H9 (cell line): ENCODE measurements at regions not wholly inside any gene's neighbourhood (a gene's known extent, or its start where the extent isn't known, plus 50 kb on each side); places are given as distances from the start of the nearest gene placed in this dataset.

Experiments
- DNase-seq: peaks from one replicate; pipeline ENCODE4 v3.0.0-alpha.2; 2017
- H2AFZ ChIP-seq: one replicate; pipeline ENCODE4 v1.6.1; 2013; ENCODE audit warnings: mild to moderate bottlenecking, low read length, control low read depth, moderate library complexity
- H2AK5ac ChIP-seq: 2 replicates; pipeline ENCODE4 v1.6.1; 2013; ENCODE audit warnings: low read length, control low read depth, mixed read lengths; ENCODE audit not compliant: insufficient read length
- H2BK120ac ChIP-seq: one replicate; pipeline ENCODE4 v1.6.1; 2013; ENCODE audit warnings: low read depth, mild to moderate bottlenecking, low read length, control low read depth, inconsistent platforms; ENCODE audit not compliant: poor library complexity, severe bottlenecking
- H2BK12ac ChIP-seq: 2 replicates; pipeline ENCODE4 v1.6.1; 2013; ENCODE audit warnings: low read length, control low read depth, mixed read lengths, low read depth; ENCODE audit not compliant: insufficient read length
- H2BK15ac ChIP-seq: 2 replicates; pipeline ENCODE4 v1.6.1; 2013; ENCODE audit warnings: low read depth, low read length, control low read depth
- H2BK20ac ChIP-seq: one replicate; pipeline ENCODE4 v1.6.1; 2013; ENCODE audit warnings: low read depth, mild to moderate bottlenecking, low read length, control low read depth, inconsistent platforms; ENCODE audit not compliant: poor library complexity, severe bottlenecking
- H2BK5ac ChIP-seq: 2 replicates; pipeline ENCODE4 v1.6.1; 2013; ENCODE audit warnings: low read length, control low read depth, mixed read lengths; ENCODE audit not compliant: insufficient read length
- H3K14ac ChIP-seq: 2 replicates; pipeline ENCODE4 v1.6.1; 2013; ENCODE audit warnings: low read length, control low read depth; ENCODE audit not compliant: insufficient read depth
- H3K18ac ChIP-seq: 2 replicates; pipeline ENCODE4 v1.6.1; 2013; ENCODE audit warnings: low read depth, mild to moderate bottlenecking, mixed read lengths, low read length, control low read depth; ENCODE audit not compliant: insufficient read length
- H3K23ac ChIP-seq: 2 replicates; pipeline ENCODE4 v1.6.1; 2013; ENCODE audit warnings: low read length, control low read depth, mixed read lengths, low read depth; ENCODE audit not compliant: insufficient read length
- H3K23me2 ChIP-seq: 2 replicates; pipeline ENCODE4 v1.6.1; 2013; ENCODE audit warnings: low read depth, mild to moderate bottlenecking, mixed read lengths, low read length, control low read depth; ENCODE audit not compliant: insufficient read length, poor library complexity, severe bottlenecking
- H3K27ac ChIP-seq: 2 replicates; pipeline ENCODE4 v1.5.1; 2013; ENCODE audit warnings: low read length, control low read depth, mixed read lengths, low read depth; ENCODE audit not compliant: insufficient read length
- H3K27me3 ChIP-seq: 2 replicates; pipeline ENCODE4 v1.6.1; 2013; ENCODE audit warnings: low read length, control low read depth, inconsistent platforms; ENCODE audit not compliant: insufficient read depth
- H3K4ac ChIP-seq: 2 replicates; pipeline ENCODE4 v1.6.1; 2013; ENCODE audit warnings: low read depth, mild to moderate bottlenecking, control low read depth, inconsistent platforms, low read length, moderate library complexity
- H3K4me1 ChIP-seq: 2 replicates; pipeline ENCODE4 v1.6.1; 2013; ENCODE audit warnings: low read length, control low read depth, inconsistent platforms; ENCODE audit not compliant: insufficient read depth
- H3K4me2 ChIP-seq: 2 replicates; pipeline ENCODE4 v1.6.1; 2013; ENCODE audit warnings: low read length, control low read depth, mixed read lengths; ENCODE audit not compliant: insufficient read length, insufficient read depth
- H3K56ac ChIP-seq: 2 replicates; pipeline ENCODE4 v1.6.1; 2013; ENCODE audit warnings: low read depth, mild to moderate bottlenecking, mixed read lengths, low read length, control low read depth; ENCODE audit not compliant: insufficient read length
- H3K79me1 ChIP-seq: 2 replicates; pipeline ENCODE4 v1.6.1; 2013; ENCODE audit warnings: low read depth, mild to moderate bottlenecking, moderate library complexity, low read length, control low read depth, inconsistent platforms; ENCODE audit not compliant: insufficient read depth, poor library complexity, severe bottlenecking
- H3K79me2 ChIP-seq: 2 replicates; pipeline ENCODE4 v1.6.1; 2013; ENCODE audit warnings: low read length, control low read depth, inconsistent platforms; ENCODE audit not compliant: insufficient read depth
- H3K9ac ChIP-seq: 2 replicates; pipeline ENCODE4 v1.6.1; 2013; ENCODE audit warnings: low read length, control low read depth, mixed read lengths; ENCODE audit not compliant: insufficient read length; ENCODE audit errors: extremely low read depth
- H3K9me3 ChIP-seq: one replicate; pipeline ENCODE4 v1.6.1; 2013; ENCODE audit warnings: low read depth, low read length, inconsistent platforms; ENCODE audit not compliant: control insufficient read depth
- H3T11ph ChIP-seq: one replicate; pipeline ENCODE4 v1.6.1; 2013; ENCODE audit warnings: mild to moderate bottlenecking, low read length, control low read depth, inconsistent platforms
- H4K20me1 ChIP-seq: one replicate; pipeline ENCODE4 v1.6.1; 2013; ENCODE audit not compliant: control insufficient read depth, insufficient read length, insufficient read depth
- H4K5ac ChIP-seq: 2 replicates; pipeline ENCODE4 v1.6.1; 2013; ENCODE audit warnings: low read depth, mild to moderate bottlenecking, mixed read lengths, low read length, control low read depth; ENCODE audit not compliant: insufficient read length
- H4K8ac ChIP-seq: replicated peaks from 2 replicates; pipeline ENCODE4 v1.6.1; 2013; ENCODE audit warnings: low read length, control low read depth, mixed read lengths, low read depth; ENCODE audit not compliant: insufficient read length
- H4K91ac ChIP-seq: 2 replicates; pipeline ENCODE4 v1.6.1; 2013; ENCODE audit warnings: low read depth, mild to moderate bottlenecking, moderate library complexity, mixed read lengths, low read length, control low read depth; ENCODE audit not compliant: insufficient read length
- H3K27ac Mint-ChIP-seq, 3 experiments: 2 replicates in 2 of 3; 3 replicates in 1 of 3; pipeline ENCODE4 v1.8.0; 2020 to 2021; ENCODE audit warnings: mixed read lengths in 3 of 3, mild to moderate bottlenecking in 1 of 3, moderate library complexity in 1 of 3
- H3K27me3 Mint-ChIP-seq: 2 replicates; pipeline ENCODE4 v1.8.0; 2021; ENCODE audit warnings: low read depth, mild to moderate bottlenecking, moderate library complexity, mixed read lengths
- H3K36me3 Mint-ChIP-seq, 3 experiments: 2 replicates in 2 of 3; 3 replicates in 1 of 3; pipeline ENCODE4 v1.8.0; 2020 to 2021; ENCODE audit warnings: low read depth in 3 of 3, mixed read lengths in 3 of 3; ENCODE audit not compliant: insufficient read depth in 1 of 3
- H3K4me1 Mint-ChIP-seq, 2 experiments: 2 replicates each; pipeline ENCODE4 v1.8.0; 2020; ENCODE audit warnings: mixed read lengths in 2 of 2
- H3K4me3 Mint-ChIP-seq, 2 experiments: 2 replicates in 1 of 2; 3 replicates in 1 of 2; pipeline ENCODE4 v1.8.0; 2020 to 2021; ENCODE audit warnings: mild to moderate bottlenecking in 2 of 2, mixed read lengths in 2 of 2, moderate library complexity in 1 of 2
- H3K9me3 Mint-ChIP-seq, 2 experiments: 2 replicates in 1 of 2; 3 replicates in 1 of 2; pipeline ENCODE4 v1.8.0; 2020; ENCODE audit warnings: mild to moderate bottlenecking in 2 of 2, mixed read lengths in 2 of 2, moderate library complexity in 1 of 2
- CTCF ChIP-seq: fragments of 200-600 bp; sonication (generic); conservative IDR thresholded peaks from 3 replicates; pipeline ENCODE4 v1.8.0; 2021; ENCODE audit warnings: antibody characterized with exemption, mild to moderate bottlenecking
- WGBS: extraction: QIAGEN DNeasy Blood & Tissue Kit; methylation state at CpG from one replicate; pipeline ENCODE4 v1.1.7; 2013; ENCODE audit warnings: missing lambda C conversion rate, low lambda C conversion rate, mixed read lengths; ENCODE audit not compliant: insufficient read length; ENCODE audit errors: extremely low coverage; 5-methylcytosine and 5-hydroxymethylcytosine counted together

- Histone ChIP-seq H4K20me1 (no peaks in the 10 kb centered on the region), H2AFZ (no peak overlapping the region), H3K56ac (no peak overlapping the region), H3K4ac (no peak overlapping the region), H3K18ac (no peak overlapping the region), H3K79me1 (no peaks in the 10 kb centered on the region), H2BK12ac (no peak overlapping the region), H2BK5ac (no peak overlapping the region), H3K9ac (no peak overlapping the region), H3K14ac (no peak overlapping the region), H3K79me2 (no peaks in the 10 kb centered on the region), H3T11ph (no peak overlapping the region), H2BK15ac (no peak overlapping the region), H2BK120ac (no peak overlapping the region), H4K8ac (no peak overlapping the region), H3K23ac (no peak overlapping the region), H3K4me1 (peaks cover 3% of the 10 kb centered on the region; the same call in 1 of the 2 replicates), H2AK5ac (no peak overlapping the region), H2BK20ac (no peak overlapping the region), H4K91ac (no peak overlapping the region), H3K9me3 (no peaks in the 10 kb centered on the region), H3K4me2 (no peak overlapping the region), H3K27ac (no peak overlapping the region), H4K5ac (no peak overlapping the region), H3K23me2 (no peaks in the 10 kb centered on the region), H3K27me3 (no peaks in the 10 kb centered on the region)
- no peaks in the 10 kb centered on the region for H3K36me3 Mint-ChIP-seq
- H3K4me3 Mint-ChIP-seq = no peak overlapping the region
- no CpG with 5 or more reads among the region's 1 CpG for WGBS
- no peak for DNase-seq
- H3K9me3 Mint-ChIP-seq = no peaks in the 10 kb centered on the region
- no peak overlapping the region for H3K27ac Mint-ChIP-seq
- TF ChIP-seq CTCF = no peak
- peaks cover 0 to 4% of the 10 kb centered on the region in 2 experiments; a peak in 3 of 4 replicates for H3K4me1 Mint-ChIP-seq
- no peaks in the 10 kb centered on the region for H3K27me3 Mint-ChIP-seq
Measured at GRCh38 chr5:145558288-145558687, 276.9 kb downstream of the PRELID2 start.
